Central memory CD4-positive, alpha-beta T cell (primary cell): ENCODE measurements at regions not wholly inside any gene's neighbourhood (a gene's known extent, or its start where the extent isn't known, plus 50 kb on each side); places are given as distances from the start of the nearest gene placed in this dataset.
"Not testable (repeated sequence)": the region's sequence is repeated elsewhere in the genome, so short reads cannot be mapped to it uniquely, and the experiment has no call there.

Experiments
- DNase-seq: peaks from one replicate; pipeline ENCODE4 v3.0.0; 2022

GRCh38 chr2:16454621-16455020 is 211.0 kb downstream of the CYRIA start:
- no peak for DNase-seq

DNA sequence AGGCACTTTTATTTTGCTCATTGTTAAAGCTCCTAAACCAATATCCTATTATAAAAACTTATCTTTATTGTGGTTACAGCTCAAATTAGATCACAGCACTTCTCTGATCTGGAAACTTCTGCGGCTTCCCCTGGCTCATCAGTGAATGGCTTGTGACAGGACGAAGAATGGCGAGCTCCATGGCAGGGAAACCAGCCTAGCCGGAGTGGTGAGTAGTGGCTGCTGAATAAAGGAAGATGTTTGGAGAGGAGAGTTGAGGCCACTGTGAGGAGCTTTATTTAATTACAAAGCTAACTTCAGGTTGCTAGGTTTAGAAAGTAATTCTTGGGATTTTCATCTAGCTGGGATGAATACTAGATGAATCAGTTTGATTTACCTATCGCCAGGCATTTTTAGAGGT is 213.5 kb downstream of the CYRIA start:
- no peak for DNase-seq

- DNase-seq, result no peak
Measured at GRCh38 chr2:16446706-16447105, 218.9 kb downstream of the CYRIA start.

GRCh38 chr2:16442971-16443370 is 222.7 kb downstream of the CYRIA start:
- DNase-seq, result no peak

DNA sequence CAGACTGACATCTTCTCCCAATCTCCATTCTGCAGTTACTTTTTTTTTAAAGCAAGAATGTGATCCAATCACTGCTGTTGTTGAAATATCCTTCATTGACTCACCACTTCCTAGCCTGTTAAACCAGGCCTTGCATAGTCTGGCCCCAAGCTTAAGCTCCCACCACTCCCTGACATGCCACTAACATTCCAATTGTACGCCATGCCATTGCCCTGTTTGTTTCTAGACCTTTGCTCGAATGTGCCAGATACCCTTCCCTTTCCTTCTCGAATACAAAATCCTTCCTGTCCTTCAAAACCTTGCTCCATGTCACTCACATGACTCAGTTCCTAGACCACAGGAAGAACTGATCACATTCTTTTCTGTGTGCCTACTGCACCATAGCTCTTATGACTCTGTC is 224.2 kb downstream of the CYRIA start:
- DNase-seq, result no peak

- DNase-seq, result no peak
Measured at GRCh38 chr2:16440898-16441297, 224.7 kb downstream of the CYRIA start.

- no peak for DNase-seq
Measured at GRCh38 chr2:16438613-16439321, 226.9 kb downstream of the CYRIA start.

DNA sequence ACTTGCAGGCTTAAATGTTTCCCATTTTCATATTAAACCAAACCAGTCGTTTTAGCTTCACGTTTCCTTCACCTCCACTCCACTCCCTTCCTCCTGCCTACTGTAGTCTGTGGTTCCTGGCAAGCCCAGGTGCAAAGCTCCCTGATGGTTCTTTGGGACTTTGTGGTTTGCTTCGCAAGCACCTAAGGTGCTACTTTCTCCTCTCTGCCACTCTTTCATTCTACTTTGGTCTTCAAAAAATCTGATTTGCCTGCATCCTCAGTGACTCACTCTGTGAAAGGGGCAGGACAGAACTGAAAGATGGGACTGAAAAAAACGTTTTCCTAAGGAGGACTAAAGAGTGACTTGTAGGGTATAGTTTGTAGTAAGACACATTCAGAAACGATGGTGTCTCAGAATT is 228.4 kb downstream of the CYRIA start:
- DNase-seq, result no peak

DNA sequence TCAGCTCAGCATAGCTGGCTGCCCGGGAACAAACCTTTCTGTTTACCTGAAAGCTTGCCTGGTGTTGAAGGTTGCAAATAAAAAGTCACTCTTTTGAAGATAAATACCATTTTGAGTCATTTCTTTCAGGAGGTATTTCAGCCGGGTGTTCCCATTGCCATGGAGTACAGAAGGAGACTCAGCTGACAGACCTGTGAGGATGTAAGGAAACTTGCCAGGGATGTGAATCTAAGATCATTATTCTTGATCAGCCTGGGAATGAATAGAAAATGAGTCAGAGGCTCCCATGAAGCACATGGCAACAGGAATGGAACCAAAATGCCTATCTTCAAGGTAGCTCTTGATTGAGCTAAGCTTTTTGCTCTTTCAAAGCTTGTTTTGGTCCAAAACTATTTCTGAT is 231.2 kb downstream of the CYRIA start:
- DNase-seq, result no peak

GRCh38 chr2:16430846-16431245 is 234.8 kb downstream of the CYRIA start:
- no peak for DNase-seq

DNA sequence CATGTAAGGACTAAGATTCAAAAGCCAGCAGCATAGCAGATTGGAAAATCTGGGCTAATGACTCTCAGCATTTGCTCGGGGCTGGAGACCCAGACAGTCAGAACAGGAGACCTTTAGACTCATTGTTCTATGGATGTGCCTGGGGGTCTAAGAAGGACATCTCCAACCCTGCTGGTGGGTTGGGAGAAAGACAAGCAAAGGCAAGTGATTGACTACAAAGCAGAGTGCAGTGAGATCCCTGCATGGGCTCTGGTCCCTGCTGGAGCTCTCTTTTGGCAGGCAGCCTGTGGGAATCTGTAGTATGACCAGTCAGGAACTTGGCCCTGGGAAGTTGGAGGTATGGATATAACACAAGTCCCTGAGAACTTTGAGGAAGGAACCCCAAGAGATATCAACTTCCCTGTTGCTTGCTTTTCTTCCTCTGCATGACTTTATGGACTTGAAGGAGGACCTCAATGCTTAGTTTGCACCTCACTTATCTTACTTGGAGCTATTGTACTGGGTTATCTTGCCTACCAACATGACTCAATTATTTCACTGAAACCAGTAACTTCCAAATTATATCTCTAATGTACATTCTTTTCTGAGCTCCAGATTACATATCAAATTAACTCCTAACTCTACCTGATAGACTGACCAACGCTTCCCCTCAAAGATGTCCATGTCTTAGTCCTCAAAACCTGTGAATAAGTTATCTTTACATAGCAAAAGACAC is 236.0 kb downstream of the CYRIA start:
- DNase-seq, result no peak

GRCh38 chr2:16429002-16429401 is 236.6 kb downstream of the CYRIA start:
- DNase-seq, result no peak

DNA sequence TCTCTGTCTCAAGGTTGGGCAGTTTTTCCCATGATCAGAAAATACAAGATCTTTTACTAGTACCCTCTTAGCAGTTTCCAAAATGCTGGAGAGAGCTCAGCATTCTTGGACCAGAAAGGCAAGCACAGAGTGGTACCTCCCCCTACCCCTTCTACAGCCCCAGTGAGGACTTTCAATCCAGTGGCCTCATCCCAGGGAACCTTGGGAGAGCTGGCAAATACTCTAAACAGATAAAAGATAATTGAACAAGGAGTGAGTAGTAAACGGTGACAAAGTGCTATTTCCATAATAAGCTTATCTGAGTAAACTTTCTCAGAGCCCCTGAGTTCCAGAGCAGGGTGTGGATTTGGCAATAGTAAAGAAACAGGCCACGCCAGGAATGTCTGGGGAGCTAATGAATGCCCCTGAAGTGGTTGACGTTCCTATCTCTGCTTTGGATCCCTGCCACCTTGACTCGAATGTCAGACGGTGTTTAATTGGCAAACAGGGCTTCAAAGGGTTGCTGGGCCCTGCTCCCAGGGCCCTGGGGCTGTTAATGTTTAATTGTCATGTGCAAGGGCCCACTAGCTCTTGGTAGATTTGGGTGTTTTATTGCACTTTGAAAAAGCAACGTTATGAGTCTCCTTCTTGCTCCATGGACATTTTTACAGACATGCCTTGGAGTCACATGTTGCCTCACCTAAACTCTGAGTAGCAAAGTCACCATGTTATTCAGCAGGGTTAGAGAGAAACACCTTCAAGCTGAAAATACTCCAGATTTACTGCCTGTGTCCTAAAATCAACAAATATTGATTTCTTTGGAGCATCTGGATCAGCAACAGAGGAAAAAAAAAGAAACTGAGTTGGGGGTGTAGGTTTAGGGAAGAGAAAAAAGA is 239.9 kb downstream of the CYRIA start:
- DNase-seq, result no peak

- no peak for DNase-seq
Measured at GRCh38 chr2:16420421-16420820, 245.2 kb downstream of the CYRIA start.

DNA sequence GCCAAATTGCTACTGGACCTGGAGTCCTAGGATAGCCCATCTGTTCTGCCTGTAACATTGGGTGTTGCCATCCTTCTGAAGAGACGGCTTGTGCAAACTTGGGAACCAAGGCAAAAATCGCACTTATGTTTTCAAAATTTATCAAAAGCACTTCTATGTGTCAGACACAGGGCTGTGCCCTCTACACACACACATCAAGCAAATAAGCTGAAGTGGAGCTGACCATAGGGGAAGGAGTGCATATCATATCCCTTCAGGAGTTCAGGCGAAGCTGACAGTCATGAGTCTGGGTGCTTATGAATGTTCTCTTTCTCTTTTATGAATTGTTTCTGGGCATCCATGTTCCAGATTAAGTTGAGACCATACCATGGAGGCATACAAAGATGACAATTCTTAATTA is 247.9 kb downstream of the CYRIA start:
- DNase-seq, result no peak

DNA sequence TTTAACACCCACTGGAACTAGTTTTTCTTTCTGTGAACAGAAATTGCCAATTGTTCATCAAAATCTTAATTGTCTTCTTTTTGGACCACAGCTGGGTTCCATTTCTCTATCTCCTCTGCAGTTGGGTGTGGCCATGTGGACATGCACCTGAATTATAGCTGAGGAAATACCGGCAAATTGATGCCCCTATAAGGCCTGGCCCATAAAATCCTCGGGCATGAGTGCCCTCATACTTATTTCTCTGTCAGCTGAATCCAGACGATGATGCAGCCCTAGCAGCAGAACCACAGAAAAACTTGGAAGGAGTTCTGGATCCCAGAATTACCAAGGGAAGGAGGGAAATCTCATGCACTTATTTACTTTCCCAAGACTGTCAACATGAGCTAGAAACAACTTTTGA is 249.0 kb downstream of the CYRIA start:
- DNase-seq, result no peak

GRCh38 chr2:16415861-16416260 is 249.8 kb downstream of the CYRIA start:
- DNase-seq, result not testable (repeated sequence)

DNA sequence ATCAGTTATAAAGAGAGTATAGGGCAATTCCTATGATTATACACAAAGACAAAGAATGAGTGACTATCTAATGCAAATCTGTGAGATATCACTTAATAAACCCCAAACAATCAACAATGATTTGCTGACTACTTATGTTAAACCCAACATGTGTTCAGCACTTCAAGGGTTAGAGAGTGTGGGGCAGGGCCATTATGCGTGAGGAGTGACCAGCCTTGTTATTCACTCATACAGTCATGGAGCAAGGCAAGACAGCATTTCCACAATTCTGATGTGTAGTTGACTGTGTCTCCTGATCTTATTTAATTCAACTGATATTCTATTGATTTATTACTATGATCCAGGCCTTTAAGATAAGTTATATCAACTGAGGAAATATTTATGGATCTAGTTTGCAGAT is 251.7 kb downstream of the CYRIA start:
- no peak for DNase-seq

DNA sequence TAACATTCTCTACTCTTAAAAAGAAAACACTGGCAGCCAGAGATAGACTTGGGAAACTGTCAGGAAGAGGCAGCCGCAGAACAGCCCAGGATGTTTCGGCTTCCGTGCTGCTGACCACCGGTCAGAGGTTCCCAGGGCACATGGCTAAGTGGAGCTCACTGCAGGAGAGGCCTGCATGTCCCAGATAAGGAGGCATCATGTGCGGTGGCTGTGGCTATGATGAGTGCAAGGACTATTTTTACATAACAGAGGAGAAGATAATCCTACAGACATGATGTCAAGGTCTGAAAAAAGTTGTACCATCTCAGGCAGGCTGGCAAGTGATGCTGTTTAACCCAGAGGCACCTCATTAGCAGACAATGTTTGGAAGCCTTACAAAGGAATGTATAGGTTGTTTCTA is 252.3 kb downstream of the CYRIA start:
- no peak for DNase-seq

DNA sequence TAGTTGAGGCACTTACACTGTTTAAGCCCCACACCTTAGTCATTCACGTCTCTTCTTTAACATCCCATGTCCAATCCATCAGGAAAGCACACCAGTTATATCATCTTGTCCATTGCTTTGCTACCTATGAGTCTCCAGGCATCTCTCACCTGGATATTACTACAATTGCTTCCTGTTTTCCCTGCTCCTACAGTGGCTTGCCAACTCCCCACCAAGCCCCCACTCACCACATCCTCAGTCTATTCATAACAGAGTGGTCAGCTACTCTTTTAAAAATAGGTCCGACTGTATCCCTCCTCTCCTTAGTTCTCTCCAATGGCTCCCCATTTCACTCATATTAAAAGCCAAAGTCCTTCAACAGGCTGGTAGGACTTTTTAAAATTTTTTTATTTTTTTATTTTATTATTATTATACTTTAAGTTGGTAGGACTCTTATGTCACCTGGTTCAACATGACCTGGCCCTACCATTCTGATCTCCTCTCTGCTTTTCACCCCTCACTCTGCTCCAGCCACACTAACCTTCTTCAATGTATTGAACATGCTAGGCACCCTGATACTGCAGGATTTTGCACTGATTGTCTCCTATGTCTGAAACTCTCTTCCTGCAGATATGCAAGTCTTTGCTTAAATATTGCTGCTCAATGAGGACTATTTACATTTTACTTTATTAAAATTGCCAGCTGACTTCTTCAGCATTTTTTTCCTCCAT is 253.2 kb downstream of the CYRIA start:
- DNase-seq, result no peak

GRCh38 chr2:16411788-16412187 is 253.8 kb downstream of the CYRIA start:
- DNase-seq, result no peak

DNA sequence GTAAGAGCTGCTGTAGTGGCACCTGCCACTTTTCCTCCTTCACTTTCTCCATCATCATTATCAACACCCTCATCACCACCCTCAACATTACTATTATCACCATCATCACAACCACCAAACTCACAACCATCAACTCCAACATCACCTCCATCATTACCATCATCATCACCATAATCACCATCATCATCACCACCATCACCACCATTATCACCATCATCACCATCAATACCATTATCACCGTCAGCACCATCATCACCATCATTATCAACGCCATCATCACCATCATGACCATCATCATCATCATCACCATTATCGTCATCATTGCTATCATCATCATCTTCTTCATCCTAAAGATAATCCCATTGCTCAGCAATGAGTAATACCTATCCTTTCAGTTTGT is 255.8 kb downstream of the CYRIA start:
- no peak for DNase-seq

GRCh38 chr2:16409006-16409390 is 256.6 kb downstream of the CYRIA start:
- DNase-seq, result no peak
